Lower leg skin (tissue), 3 donors: ENCODE measurements at regions not wholly inside any gene's neighbourhood (a gene's known extent, or its start where the extent isn't known, plus 50 kb on each side); places are given as distances from the start of the nearest gene placed in this dataset.

Source experiments
- CTCF ChIP-seq, 3 donors: fragments of 450-650 bp; IDR thresholded peaks; one replicate each; pipeline ENCODE4 v1.5.1; 2016; ENCODE audit warnings: antibody characterized with exemption in 3 of 3, mild to moderate bottlenecking in 3 of 3, moderate library complexity in 2 of 3
- POLR2A ChIP-seq, 2 donors: fragments of 450-650 bp; IDR thresholded peaks; one replicate each; pipeline ENCODE4 v1.6.1; 2016 to 2017; ENCODE audit warnings: antibody characterized with exemption in 2 of 2, mild to moderate bottlenecking in 1 of 2, moderate library complexity in 1 of 2

DNA sequence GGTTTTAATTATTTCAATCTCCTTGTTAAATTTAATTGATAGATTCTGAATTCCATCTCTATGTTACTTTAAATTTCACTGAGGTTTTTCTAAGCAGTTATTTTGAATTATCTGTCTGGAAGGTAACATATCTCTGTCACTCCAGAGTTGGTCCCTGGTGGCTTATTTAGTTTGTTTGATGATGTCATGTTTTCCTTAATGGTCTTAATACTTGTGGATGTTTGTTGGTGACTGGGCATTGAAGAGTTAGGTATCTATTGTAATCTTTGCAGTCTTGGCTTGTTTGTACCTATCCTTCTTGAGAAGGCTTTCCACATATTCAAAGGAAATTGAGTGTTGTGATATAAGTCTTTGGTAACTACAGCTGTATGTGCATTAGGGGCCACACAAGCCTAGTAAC lies 810.0 kb upstream of the NEGR1 start:
- TF ChIP-seq CTCF (IDR thresholded peaks at IDR 0.05) (no peak), POLR2A (IDR thresholded peaks at IDR 0.05) (no peak)
